ENCODE measurements at regions not wholly inside any gene's neighbourhood (a gene's known extent, or its start where the extent isn't known, plus 50 kb on each side); places are given as distances from the start of the nearest gene placed in this dataset.

DNA sequence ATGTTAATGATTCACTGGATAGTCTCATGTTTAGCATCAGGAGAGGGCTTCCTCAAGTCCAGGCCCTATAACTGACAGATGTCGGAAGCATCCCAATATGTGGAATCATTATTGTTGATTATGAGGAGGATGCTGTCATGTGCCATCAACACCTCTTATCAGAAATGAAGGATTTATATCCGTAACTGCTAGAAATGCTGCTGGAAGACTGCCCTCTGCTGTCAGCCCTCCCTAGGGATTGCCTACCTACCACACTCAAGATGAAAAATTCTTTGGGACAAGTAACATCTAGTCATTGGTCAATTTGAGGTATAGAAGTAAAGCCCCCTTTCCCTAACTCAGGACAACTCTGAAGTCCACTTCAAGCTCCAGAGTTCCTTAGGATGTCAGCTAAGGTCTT, 1166.5 kb upstream of the NXPH2 start:
- H4K20me1 ChIP-seq (ENCODE audit: insufficient read depth), result no peaks in the 10 kb centered on the region
- H3K9me3 ChIP-seq (ENCODE audit: low read length), result no peaks in the 10 kb centered on the region
- H3K79me2 ChIP-seq (replicated peaks; ENCODE audit: insufficient read depth, low read length), result no peaks in the 10 kb centered on the region
- H2AFZ ChIP-seq (ENCODE audit: low read depth, low read length), result no peak overlapping the region
- H3K9me2 ChIP-seq (ENCODE audit: insufficient read depth, low read length), result no peaks in the 10 kb centered on the region
- no peaks in the 10 kb centered on the region for H3F3A ChIP-seq (ENCODE audit: insufficient read depth, low read length, poor library complexity, severe bottlenecking)
- H3K4me3 ChIP-seq (ENCODE audit: low read length), result no peak overlapping the region
- no peak overlapping the region for H3K9ac ChIP-seq (ENCODE audit: low read length)
- no peaks in the 10 kb centered on the region for H3K27me3 ChIP-seq (ENCODE audit: insufficient read depth, low read depth, low read length)
- no peak overlapping the region for H3K4me2 ChIP-seq (ENCODE audit: low read length)
- H3K36me3 ChIP-seq (ENCODE audit: insufficient read depth, low read length), result no peaks in the 10 kb centered on the region
- H3K27ac ChIP-seq (ENCODE audit: low read length), result no peak overlapping the region
- TF ChIP-seq, protein P1, sequence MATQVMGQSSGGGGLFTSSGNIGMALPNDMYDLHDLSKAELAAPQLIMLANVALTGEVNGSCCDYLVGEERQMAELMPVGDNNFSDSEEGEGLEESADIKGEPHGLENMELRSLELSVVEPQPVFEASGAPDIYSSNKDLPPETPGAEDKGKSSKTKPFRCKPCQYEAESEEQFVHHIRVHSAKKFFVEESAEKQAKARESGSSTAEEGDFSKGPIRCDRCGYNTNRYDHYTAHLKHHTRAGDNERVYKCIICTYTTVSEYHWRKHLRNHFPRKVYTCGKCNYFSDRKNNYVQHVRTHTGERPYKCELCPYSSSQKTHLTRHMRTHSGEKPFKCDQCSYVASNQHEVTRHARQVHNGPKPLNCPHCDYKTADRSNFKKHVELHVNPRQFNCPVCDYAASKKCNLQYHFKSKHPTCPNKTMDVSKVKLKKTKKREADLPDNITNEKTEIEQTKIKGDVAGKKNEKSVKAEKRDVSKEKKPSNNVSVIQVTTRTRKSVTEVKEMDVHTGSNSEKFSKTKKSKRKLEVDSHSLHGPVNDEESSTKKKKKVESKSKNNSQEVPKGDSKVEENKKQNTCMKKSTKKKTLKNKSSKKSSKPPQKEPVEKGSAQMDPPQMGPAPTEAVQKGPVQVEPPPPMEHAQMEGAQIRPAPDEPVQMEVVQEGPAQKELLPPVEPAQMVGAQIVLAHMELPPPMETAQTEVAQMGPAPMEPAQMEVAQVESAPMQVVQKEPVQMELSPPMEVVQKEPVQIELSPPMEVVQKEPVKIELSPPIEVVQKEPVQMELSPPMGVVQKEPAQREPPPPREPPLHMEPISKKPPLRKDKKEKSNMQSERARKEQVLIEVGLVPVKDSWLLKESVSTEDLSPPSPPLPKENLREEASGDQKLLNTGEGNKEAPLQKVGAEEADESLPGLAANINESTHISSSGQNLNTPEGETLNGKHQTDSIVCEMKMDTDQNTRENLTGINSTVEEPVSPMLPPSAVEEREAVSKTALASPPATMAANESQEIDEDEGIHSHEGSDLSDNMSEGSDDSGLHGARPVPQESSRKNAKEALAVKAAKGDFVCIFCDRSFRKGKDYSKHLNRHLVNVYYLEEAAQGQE (IDR thresholded peaks at IDR 0.05; ENCODE audit: borderline replicate concordance), result no peak
- TF ChIP-seq CTCF (IDR thresholded peaks at IDR 0.05; ENCODE audit: poor library complexity, severe bottlenecking) (no peak), EP300 (conservative IDR thresholded peaks at IDR 0.05; ENCODE audit: poor library complexity, severe bottlenecking) (no peak), SMC3 (conservative IDR thresholded peaks at IDR 0.05; ENCODE audit: poor library complexity) (no peak), RAD21 (conservative IDR thresholded peaks at IDR 0.05) (no peak), EZH2 (IDR thresholded peaks at IDR 0.05; ENCODE audit: borderline replicate concordance, insufficient read depth, low read length, poor library complexity, severe bottlenecking) (no peak), TAF1 (IDR thresholded peaks at IDR 0.05; ENCODE audit: low read depth) (no peak), POLR2AphosphoS5 (IDR thresholded peaks at IDR 0.05) (no peak), MXI1 (conservative IDR thresholded peaks at IDR 0.05; ENCODE audit: poor library complexity, severe bottlenecking) (no peak)

DNA sequence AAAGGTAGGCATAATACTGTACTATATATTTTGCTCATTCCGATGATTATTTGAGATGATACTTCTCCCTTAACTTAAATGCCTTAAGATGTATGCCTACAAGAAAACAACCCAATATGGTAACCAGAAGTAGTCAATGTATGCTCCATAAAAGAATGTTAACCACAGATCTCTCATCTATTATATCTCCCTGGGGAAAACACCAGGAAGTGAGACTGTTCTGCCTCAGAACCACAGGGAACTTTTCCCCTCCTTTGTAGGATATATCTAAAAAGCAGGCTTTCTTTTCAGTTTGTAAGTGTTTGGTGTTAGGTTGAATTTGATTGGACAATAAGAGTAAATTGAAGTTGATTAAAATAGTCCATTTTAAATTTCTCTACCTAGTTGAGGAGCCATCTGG, 1160.5 kb upstream of the NXPH2 start:
- Histone ChIP-seq H3K79me2 (replicated peaks; ENCODE audit: insufficient read depth, low read length) (no peaks in the 10 kb centered on the region), H3K36me3 (ENCODE audit: insufficient read depth, low read length) (no peaks in the 10 kb centered on the region), H2AFZ (ENCODE audit: low read depth, low read length) (no peak overlapping the region), H3K9ac (ENCODE audit: low read length) (no peak overlapping the region), H3K4me3 (ENCODE audit: low read length) (no peak overlapping the region), H3K9me3 (ENCODE audit: low read length) (no peaks in the 10 kb centered on the region), H3F3A (ENCODE audit: insufficient read depth, low read length, poor library complexity, severe bottlenecking) (no peaks in the 10 kb centered on the region), H3K27ac (ENCODE audit: low read length) (no peak overlapping the region), H3K9me2 (ENCODE audit: insufficient read depth, low read length) (no peaks in the 10 kb centered on the region), H3K27me3 (ENCODE audit: insufficient read depth, low read depth, low read length) (no peaks in the 10 kb centered on the region), H3K4me2 (ENCODE audit: low read length) (no peak overlapping the region), H4K20me1 (ENCODE audit: insufficient read depth) (no peaks in the 10 kb centered on the region)
- TF ChIP-seq, protein P1 (IDR thresholded peaks at IDR 0.05; ENCODE audit: borderline replicate concordance), result no peak
- no peak for TF ChIP-seq TAF1 (IDR thresholded peaks at IDR 0.05; ENCODE audit: low read depth)
- TF ChIP-seq POLR2AphosphoS5 (IDR thresholded peaks at IDR 0.05), result no peak
- TF ChIP-seq SMC3 (conservative IDR thresholded peaks at IDR 0.05; ENCODE audit: poor library complexity), result no peak
- no peak for TF ChIP-seq EZH2 (IDR thresholded peaks at IDR 0.05; ENCODE audit: borderline replicate concordance, insufficient read depth, low read length, poor library complexity, severe bottlenecking)
- TF ChIP-seq CTCF (IDR thresholded peaks at IDR 0.05; ENCODE audit: poor library complexity, severe bottlenecking), result no peak
- TF ChIP-seq MXI1 (conservative IDR thresholded peaks at IDR 0.05; ENCODE audit: poor library complexity, severe bottlenecking), result no peak
- TF ChIP-seq EP300 (conservative IDR thresholded peaks at IDR 0.05; ENCODE audit: poor library complexity, severe bottlenecking), result no peak
- no peak for TF ChIP-seq RAD21 (conservative IDR thresholded peaks at IDR 0.05)
